ENCODE measurements at regions not wholly inside any gene's neighbourhood (a gene's known extent, or its start where the extent isn't known, plus 50 kb on each side); places are given as distances from the start of the nearest gene placed in this dataset.
A peak's percentile ranks its signal among the peaks of the same experiment; 100 is the strongest.

- no peak for DNase-seq
Measured at GRCh38 chr5:35477911-35478310, 139.8 kb upstream of the SPEF2 start.

GRCh38 chr5:35477321-35477720 is 140.3 kb upstream of the SPEF2 start:
- DNase-seq: no peak

- DNase-seq: no peak
Measured at GRCh38 chr5:35476797-35477196, 140.9 kb upstream of the SPEF2 start.

- DNase-seq: peak; percentile 78
Measured at GRCh38 chr5:35476036-35476435, 141.6 kb upstream of the SPEF2 start.

- DNase-seq: no peak
Measured at GRCh38 chr5:35473589-35473988, 144.1 kb upstream of the SPEF2 start.

- DNase-seq: no peak
Measured at GRCh38 chr5:35470866-35471265, 146.8 kb upstream of the SPEF2 start.

GRCh38 chr5:35468811-35469210 is 148.9 kb upstream of the SPEF2 start:
- no peak for DNase-seq

GRCh38 chr5:35466746-35467145 is 150.9 kb upstream of the SPEF2 start:
- DNase-seq: no peak

- DNase-seq: no peak
Measured at GRCh38 chr5:35464757-35465156, 152.9 kb upstream of the SPEF2 start.

GRCh38 chr5:35461530-35461929 is 156.1 kb upstream of the SPEF2 start:
- DNase-seq: no peak

- DNase-seq: no peak
Measured at GRCh38 chr5:35458824-35459207, 158.8 kb upstream of the SPEF2 start.

GRCh38 chr5:35457912-35458823 is 159.5 kb upstream of the SPEF2 start:
- DNase-seq: no peak

- DNase-seq: no peak
Measured at GRCh38 chr5:35456506-35456905, 161.2 kb upstream of the SPEF2 start.

GRCh38 chr5:35454011-35454525 is 163.6 kb upstream of the SPEF2 start:
- no peak for DNase-seq

GRCh38 chr5:35443803-35444595 is 173.7 kb upstream of the SPEF2 start:
- no peak for DNase-seq

GRCh38 chr5:35442885-35443639 is 174.6 kb upstream of the SPEF2 start:
- DNase-seq: no peak

- DNase-seq: no peak
Measured at GRCh38 chr5:35440409-35440808, 177.3 kb upstream of the SPEF2 start.

GRCh38 chr5:35438786-35439185 is 178.9 kb upstream of the SPEF2 start:
- DNase-seq: no peak

- DNase-seq: no peak
Measured at GRCh38 chr5:35438288-35438687, 179.4 kb upstream of the SPEF2 start.

GRCh38 chr5:35436400-35437057 is 181.1 kb upstream of the SPEF2 start:
- DNase-seq: no peak

GRCh38 chr5:35430381-35431162 is 187.1 kb upstream of the SPEF2 start:
- DNase-seq: no peak

GRCh38 chr5:35420200-35420599 is 189.9 kb upstream of the PRLR start:
- no peak for DNase-seq

Measured in SIG-M5 (cell line).